NCI-H1417 treated with DMSO at 0.1 percent for 48 hours (cell line): ENCODE measurements at regions not wholly inside any gene's neighbourhood (a gene's known extent, or its start where the extent isn't known, plus 50 kb on each side); places are given as distances from the start of the nearest gene placed in this dataset.

ENCODE experiments used
- DNase-seq: peaks from one replicate; lab custom pipeline; 2025; lab: John Stamatoyannopoulos, UW

- DNase-seq, result no peak
These were observed 241.8 kb downstream of the NPHP4 start for GRCh38 chr1:5750186-5751162.

DNA sequence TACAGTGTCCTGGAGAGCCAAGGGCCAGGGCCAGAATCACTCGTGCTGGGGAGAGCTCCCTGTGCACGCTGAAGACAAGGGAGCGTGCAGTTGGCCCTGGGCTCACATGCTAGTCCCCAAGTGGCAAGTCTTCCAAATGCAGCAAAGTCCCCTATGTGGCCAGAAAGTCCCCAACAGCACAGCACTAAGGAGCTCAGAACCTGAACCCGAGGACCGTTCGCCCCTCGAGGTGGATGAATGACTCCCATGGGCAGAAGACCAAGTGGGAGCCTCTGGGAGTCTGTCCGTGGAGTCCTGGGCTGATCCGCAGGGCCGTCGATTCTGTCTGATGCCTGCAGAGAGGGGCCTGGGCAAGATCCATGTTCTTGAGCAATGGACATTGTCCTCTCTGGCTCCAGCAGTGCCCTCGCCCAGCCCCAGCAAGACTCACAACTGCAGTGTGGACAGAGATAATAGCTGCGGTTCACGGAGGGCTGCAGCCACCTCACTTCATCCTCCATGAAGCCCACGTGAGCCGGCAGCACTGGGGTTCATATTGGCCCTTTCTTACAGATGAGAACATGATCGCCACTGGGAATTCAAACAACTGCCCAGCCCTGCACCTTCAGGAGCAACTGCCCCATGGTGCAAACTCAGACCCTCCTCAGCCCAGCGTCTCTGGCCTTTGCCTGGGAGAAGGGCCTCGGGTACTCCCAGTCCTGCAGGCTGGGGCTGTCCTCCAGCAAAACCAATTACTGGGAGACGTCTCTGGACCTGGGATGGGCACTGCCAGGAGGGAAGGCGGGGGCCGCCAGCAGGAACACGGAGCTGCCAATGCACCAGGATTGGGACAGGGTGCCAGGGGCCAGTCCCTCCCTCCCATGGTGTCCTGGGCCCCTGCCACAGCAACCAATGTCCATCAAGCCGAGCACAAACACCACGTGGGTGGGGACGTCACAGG lies 243.7 kb downstream of the NPHP4 start:
- no peak for DNase-seq

GRCh38 chr1:5747426-5748285 lies 244.6 kb downstream of the NPHP4 start:
- no peak for DNase-seq

- DNase-seq, result no peak
These were observed 245.4 kb downstream of the NPHP4 start for GRCh38 chr1:5746611-5747425.

GRCh38 chr1:5745800-5746610 lies 246.2 kb downstream of the NPHP4 start:
- no peak for DNase-seq

- no peak for DNase-seq
These were observed 247.1 kb downstream of the NPHP4 start for GRCh38 chr1:5744911-5745799.

DNA sequence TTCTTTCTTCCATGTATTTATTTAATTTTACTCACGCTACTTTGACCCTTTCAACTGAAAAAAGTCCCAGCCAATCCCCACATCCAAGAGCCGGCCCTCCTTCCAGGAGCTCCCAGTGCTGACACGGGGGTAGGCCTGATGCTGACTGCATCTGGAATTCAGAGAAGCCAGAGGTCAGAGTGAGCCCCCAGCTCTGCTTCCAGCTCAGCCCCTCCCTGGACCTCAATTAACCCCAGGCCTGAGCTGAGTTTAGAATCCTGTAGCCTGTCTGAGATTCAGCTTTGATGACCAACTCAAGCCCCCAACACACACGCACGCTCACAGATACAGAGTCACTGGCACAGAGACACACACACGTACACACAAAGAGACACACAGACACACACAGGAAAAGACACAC lies 247.9 kb downstream of the NPHP4 start:
- DNase-seq, result no peak

DNA sequence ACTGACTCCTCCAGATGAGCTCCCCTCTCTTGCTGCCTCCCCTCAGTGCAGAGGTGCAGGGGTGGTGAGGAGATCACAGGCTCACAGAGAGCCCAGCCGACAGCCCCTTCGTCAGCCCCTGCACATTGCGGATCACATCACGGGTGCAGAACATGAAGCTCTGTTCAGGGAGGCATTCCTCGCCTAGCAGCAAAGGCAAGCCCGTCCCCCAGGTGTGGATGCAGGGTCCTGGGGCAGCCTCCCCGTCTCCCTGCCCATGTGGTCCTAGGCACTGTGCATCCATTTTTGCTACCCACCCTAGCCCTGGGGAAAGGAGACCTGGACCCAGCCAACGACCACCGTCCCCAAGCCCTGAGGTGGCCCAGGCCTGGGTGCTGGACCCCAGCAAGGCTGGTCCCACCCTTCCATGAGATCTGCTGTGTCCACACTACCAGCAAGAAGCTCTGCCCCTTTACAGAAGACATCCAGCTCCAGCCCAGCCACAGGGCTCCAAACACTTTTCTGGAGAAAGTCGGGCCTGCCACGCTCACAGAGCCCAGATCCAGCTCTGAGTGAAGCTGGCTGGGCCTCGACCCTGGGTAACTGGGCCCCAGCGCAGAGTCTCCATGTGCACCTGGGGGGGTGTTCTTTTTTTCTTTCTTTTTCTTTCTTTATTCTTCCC lies 248.7 kb downstream of the NPHP4 start:
- DNase-seq, result no peak

- DNase-seq, result no peak
These were observed 249.4 kb downstream of the NPHP4 start for GRCh38 chr1:5742801-5743200.

DNA sequence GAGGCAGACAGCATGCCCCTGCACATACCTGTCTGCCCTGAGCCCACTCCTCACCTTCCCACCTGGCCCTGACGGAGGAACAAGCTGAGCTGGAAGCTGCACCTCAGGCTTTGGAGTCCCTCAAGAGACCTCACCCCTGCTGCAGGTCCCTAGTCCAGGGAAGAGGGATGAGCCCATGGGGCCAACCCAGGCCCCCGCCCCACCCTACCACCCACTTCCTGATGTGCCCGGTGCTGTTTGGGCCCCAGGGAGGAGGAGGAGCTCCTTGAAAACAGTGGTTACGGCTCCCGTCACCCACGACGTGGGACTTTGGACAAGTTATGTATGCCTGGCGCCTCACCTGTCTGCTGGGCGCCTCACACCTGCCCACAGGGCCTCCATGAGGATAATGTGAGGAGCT lies 250.2 kb downstream of the NPHP4 start:
- no peak for DNase-seq

GRCh38 chr1:5740865-5741860 lies 251.1 kb downstream of the NPHP4 start:
- DNase-seq, result no peak

DNA sequence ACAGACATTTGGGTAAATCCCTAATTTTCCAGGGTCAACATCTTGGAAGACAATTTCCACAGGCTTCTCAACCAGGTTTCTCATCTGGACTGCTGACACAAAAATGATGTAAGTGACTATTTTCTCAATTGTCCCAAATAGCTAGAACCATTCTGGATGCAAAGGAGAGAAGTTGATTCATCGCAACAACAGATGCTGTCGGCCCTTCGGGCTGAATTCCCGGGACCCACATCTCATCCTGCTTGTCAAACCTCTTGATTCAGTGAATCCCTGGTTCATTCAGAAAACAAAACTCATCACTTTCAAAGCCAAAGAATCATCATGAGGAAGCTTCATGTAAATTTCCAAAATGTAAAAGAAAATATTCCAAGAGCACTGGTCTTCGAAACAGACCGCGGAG lies 251.8 kb downstream of the NPHP4 start:
- DNase-seq, result no peak

DNA sequence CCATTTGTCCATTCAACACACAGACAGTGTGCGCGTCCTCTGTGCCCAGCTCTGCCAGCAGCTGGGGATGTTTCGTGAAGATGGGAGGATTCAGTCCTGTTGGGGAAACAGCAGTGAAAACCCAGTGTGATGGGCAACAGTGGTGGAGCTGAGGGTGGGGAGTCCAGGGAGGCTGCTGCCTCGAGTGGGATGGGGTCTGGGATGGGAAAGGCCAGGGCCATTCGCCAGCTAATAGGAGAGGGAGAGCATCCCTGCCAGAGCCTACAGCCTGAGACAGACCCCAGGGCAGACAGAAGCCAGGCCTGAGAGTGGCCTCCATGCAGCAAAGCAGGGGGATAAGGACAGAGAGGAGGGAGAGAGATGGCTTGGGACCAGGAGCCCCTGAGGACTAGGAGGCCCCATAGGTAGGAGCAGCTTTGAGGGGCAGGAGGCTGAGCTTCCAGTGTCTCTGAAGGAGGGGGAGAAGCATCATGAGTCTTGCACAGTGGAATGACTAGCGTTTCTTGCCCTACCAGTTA lies 252.6 kb downstream of the NPHP4 start:
- DNase-seq, result no peak

DNA sequence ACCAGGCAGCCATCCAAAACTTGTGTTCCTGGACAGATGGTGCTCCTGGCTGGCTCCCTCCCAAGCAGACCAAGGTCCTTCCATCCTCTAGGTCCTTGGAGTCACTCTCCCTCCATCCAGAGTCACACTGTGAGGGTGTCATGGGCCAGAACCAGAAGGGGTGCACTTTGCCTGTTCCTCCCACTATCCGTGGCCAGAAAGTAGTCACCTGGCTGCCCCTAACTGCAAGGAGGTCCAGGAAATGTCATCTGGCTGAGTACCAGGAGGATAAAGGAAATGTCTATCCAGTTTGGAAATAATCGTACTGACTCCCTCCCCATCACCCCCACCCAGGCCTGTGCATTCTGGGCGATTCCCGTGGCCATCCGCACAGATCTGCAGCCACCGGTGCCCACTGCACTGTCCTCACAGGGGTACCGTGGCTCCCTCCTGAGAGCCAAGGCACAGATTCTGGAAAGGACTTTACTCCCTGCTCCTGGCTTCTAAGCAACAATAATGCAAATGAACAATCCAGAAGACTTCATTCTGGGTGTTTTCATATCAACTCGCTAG lies 253.2 kb downstream of the NPHP4 start:
- no peak for DNase-seq

DNA sequence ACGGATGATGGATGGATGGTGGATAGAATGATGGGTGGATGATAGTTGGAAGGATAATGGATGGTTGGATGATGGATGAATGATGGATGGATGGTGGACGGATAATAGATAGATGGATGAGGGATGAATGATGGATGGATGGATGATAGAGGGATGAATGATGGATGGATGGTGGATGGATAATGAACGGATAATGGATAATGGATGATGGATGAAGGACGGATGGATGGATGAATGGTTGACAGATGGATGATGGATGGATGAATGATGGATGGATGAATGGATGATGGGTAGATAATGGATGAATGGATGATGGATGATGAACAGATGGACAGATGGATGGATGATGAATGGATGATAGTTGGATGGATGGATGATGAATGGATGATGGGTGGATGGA lies 255.1 kb downstream of the NPHP4 start:
- no peak for DNase-seq

DNA sequence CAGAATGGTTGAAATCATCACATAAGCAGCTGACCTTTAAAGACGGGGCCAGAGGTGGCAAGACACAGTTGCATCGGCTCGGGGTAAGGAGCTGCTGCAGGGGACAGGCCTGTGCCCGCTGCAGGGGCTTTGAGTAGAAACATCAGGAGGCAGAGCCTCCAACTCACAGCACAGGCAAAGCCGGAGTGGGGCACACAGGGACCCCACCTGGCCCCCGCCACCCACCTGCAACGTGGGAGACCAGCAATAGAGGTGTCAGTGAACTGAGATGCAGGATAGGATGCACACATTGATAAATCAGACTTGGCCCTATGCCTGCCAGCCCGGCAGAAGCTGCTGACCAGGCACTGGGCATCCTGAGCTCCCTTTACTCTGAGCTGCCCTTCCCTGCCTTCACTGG lies 257.2 kb downstream of the NPHP4 start:
- DNase-seq, result no peak

GRCh38 chr1:5734414-5734813 lies 257.8 kb downstream of the NPHP4 start:
- DNase-seq, result no peak
